Activated CD4-positive, alpha-beta T cell treated with anti-CD3 and anti-CD28 coated beads for 36 hours (primary cell): ENCODE measurements at regions not wholly inside any gene's neighbourhood (a gene's known extent, or its start where the extent isn't known, plus 50 kb on each side); places are given as distances from the start of the nearest gene placed in this dataset.

Experiments used
- ATAC-seq: fragments of 200-7000 bp; cut with Tn5 transposase; one replicate; pipeline ENCODE4 v1.10.0; 2021; ENCODE audit warnings: mild to moderate bottlenecking, moderate library complexity
- CTCF ChIA-PET: fragments of 350-600 bp; sonication (Branson Sonifier 250); formaldehyde crosslinking; loops from one replicate; lab custom pipeline; 2021; ENCODE audit warnings: antibody characterized with exemption; lab: Charles Lee
- POLR2A ChIA-PET: fragments of 350-600 bp; sonication (Branson Sonifier 250); formaldehyde crosslinking; loops from one replicate; lab custom pipeline; 2021; ENCODE audit warnings: antibody characterized with exemption, inconsistent platforms; lab: Charles Lee
- DNase-seq: peaks from one replicate; pipeline ENCODE4 v3.0.0-alpha.2; 2020
- H3K27ac Mint-ChIP-seq: one replicate; pipeline ENCODE4 v1.8.0; 2021; ENCODE audit warnings: mixed read lengths
- H3K27me3 Mint-ChIP-seq: one replicate; pipeline ENCODE4 v1.8.0; 2021; ENCODE audit warnings: mixed read lengths
- H3K36me3 Mint-ChIP-seq: one replicate; pipeline ENCODE4 v1.8.0; 2021; ENCODE audit warnings: low read depth, mixed read lengths
- H3K4me1 Mint-ChIP-seq: one replicate; pipeline ENCODE4 v1.8.0; 2021; ENCODE audit warnings: mixed read lengths
- H3K4me3 Mint-ChIP-seq: one replicate; pipeline ENCODE4 v1.8.0; 2021; ENCODE audit warnings: mild to moderate bottlenecking, moderate library complexity, mixed read lengths
- H3K9me3 Mint-ChIP-seq: one replicate; pipeline ENCODE4 v1.8.0; 2021; ENCODE audit warnings: low read depth, mixed read lengths
- intact Hi-C, 2 experiments: fragments of 100-400 bp; cut with DNase I in 1 of 2; cut with micrococcal nuclease in 1 of 2; formaldehyde crosslinking; loops; one replicate each; pipeline versions ENCODE4 v1.14.2 to v1.15.1; 2022 to 2024; cut with DNase I, micrococcal nuclease

- DNase-seq (no peak), ATAC-seq (no peak)
- H3K9me3 Mint-ChIP-seq, result no peaks in the 10 kb centered on the region
- H3K27ac Mint-ChIP-seq, result no peak overlapping the region
- H3K4me3 Mint-ChIP-seq, result no peak overlapping the region
- H3K4me1 Mint-ChIP-seq, result peaks cover 24% of the 10 kb centered on the region
- CTCF ChIA-PET, result interaction anchor here (0.7 to 1.0 kb wide), 3 partner anchors 301 to 352 kb away, joined by 3 read pairs; no protein-coding TSS in a partner anchor
- POLR2A ChIA-PET, result no interaction called here
- H3K27me3 Mint-ChIP-seq, result no peaks in the 10 kb centered on the region
- no peaks in the 10 kb centered on the region for H3K36me3 Mint-ChIP-seq
- intact Hi-C loops, result loop anchor here (1.0 to 5.0 kb wide), 2 partner anchors 403 to 470 kb away; no protein-coding TSS in a partner anchor
Observed at GRCh38 chr11:95554911-95555310, 234.7 kb downstream of the FAM76B start.

DNA sequence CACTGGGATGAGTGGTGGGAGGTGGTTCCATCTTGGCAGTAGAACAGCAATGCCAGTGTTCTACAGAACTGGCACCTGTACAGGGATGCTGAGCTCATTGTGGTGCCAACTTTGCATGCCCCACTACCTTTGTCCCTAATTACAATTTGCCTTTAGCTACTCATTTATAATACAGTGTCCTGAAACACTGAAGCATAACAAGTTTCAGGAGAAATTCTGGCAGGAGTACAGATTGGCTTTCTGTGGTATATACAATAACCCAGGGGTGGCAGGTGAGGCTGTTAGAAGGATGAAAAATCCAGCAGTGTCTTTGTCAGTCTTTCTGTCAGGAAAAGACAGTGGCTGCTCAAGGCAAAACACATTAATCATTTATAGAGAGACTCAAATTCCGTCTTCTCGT, 240.3 kb downstream of the FAM76B start:
- DNase-seq, result no peak
- ATAC-seq, result no peak
- H3K9me3 Mint-ChIP-seq, result no peaks in the 10 kb centered on the region
- ChIA-PET POLR2A (no interaction called here), CTCF (no interaction called here)
- H3K27me3 Mint-ChIP-seq, result no peaks in the 10 kb centered on the region
- peaks cover 24% of the 10 kb centered on the region for H3K4me1 Mint-ChIP-seq
- no peak overlapping the region for H3K27ac Mint-ChIP-seq
- no peak overlapping the region for H3K4me3 Mint-ChIP-seq
- H3K36me3 Mint-ChIP-seq, result no peaks in the 10 kb centered on the region
- intact Hi-C loops, result no loop called here

- intact Hi-C loops, result no loop called here
- Mint-ChIP-seq H3K36me3 (no peaks in the 10 kb centered on the region), H3K27ac (no peak overlapping the region), H3K4me1 (peaks cover 26% of the 10 kb centered on the region), H3K9me3 (no peaks in the 10 kb centered on the region), H3K27me3 (no peaks in the 10 kb centered on the region), H3K4me3 (no peak overlapping the region)
- ATAC-seq, result no peak
- ChIA-PET POLR2A (no interaction called here), CTCF (interaction anchor here (0.7 to 1.0 kb wide), 2 partner anchors 8 to 218 kb away, joined by 3 read pairs; no protein-coding TSS in a partner anchor)
- DNase-seq, result no peak
Observed at GRCh38 chr11:95548416-95548815, 241.2 kb downstream of the FAM76B start.

- intact Hi-C loops, result no loop called here
- CTCF ChIA-PET, result interaction anchor here (1.0 kb wide), 1 partner anchor 8 kb away, joined by 3 read pairs; no protein-coding TSS in a partner anchor
- no peaks in the 10 kb centered on the region for H3K9me3 Mint-ChIP-seq
- POLR2A ChIA-PET, result no interaction called here
- no peaks in the 10 kb centered on the region for H3K27me3 Mint-ChIP-seq
- H3K27ac Mint-ChIP-seq, result no peak overlapping the region
- H3K4me3 Mint-ChIP-seq, result no peak overlapping the region
- H3K36me3 Mint-ChIP-seq, result no peaks in the 10 kb centered on the region
- H3K4me1 Mint-ChIP-seq, result peaks cover 26% of the 10 kb centered on the region
- ATAC-seq (no peak), DNase-seq (no peak)
Observed at GRCh38 chr11:95547976-95548375, 241.6 kb downstream of the FAM76B start.

GRCh38 chr11:95547186-95547585, 242.4 kb downstream of the FAM76B start:
- CTCF ChIA-PET, result interaction anchor here (0.6 to 1.3 kb wide), 3 partner anchors 10 to 227 kb away, joined by 3 to 4 read pairs (median 3); no protein-coding TSS in a partner anchor
- Mint-ChIP-seq H3K27me3 (no peaks in the 10 kb centered on the region), H3K4me1 (peaks cover 26% of the 10 kb centered on the region), H3K4me3 (no peak overlapping the region), H3K36me3 (no peaks in the 10 kb centered on the region), H3K9me3 (no peaks in the 10 kb centered on the region), H3K27ac (no peak overlapping the region)
- ATAC-seq (no peak), DNase-seq (no peak)
- POLR2A ChIA-PET, result no interaction called here
- intact Hi-C loops, result no loop called here

- DNase-seq (no peak), ATAC-seq (no peak)
- ChIA-PET POLR2A (interaction anchor here (1.4 kb wide), 1 partner anchor 11 kb away, joined by 8 read pairs; no protein-coding TSS in a partner anchor), CTCF (interaction anchor here (0.5 to 1.1 kb wide), 9 partner anchors 14 to 470 kb away, joined by 3 to 4 read pairs (median 3); no protein-coding TSS in a partner anchor)
- Mint-ChIP-seq H3K27ac (no peak overlapping the region), H3K4me1 (peaks cover 26% of the 10 kb centered on the region), H3K36me3 (no peaks in the 10 kb centered on the region), H3K27me3 (no peaks in the 10 kb centered on the region), H3K4me3 (no peak overlapping the region), H3K9me3 (peaks cover 3% of the 10 kb centered on the region)
- intact Hi-C loops, result no loop called here
Observed at GRCh38 chr11:95545116-95545875, 244.3 kb downstream of the FAM76B start.

- Mint-ChIP-seq H3K9me3 (peaks cover 3% of the 10 kb centered on the region), H3K27ac (no peak overlapping the region), H3K27me3 (no peaks in the 10 kb centered on the region), H3K4me3 (no peak overlapping the region), H3K4me1 (peaks cover 20% of the 10 kb centered on the region), H3K36me3 (no peaks in the 10 kb centered on the region)
- intact Hi-C loops, result loop anchor here in 1 of 2 experiments (1.0 kb wide), 1 partner anchor 12 kb away; no protein-coding TSS in a partner anchor
- POLR2A ChIA-PET, result no interaction called here
- CTCF ChIA-PET, result interaction anchor here (0.5 to 1.5 kb wide), 3 partner anchors 12 to 161 kb away, joined by 3 to 6 read pairs (median 4); no protein-coding TSS in a partner anchor
- DNase-seq, result no peak
- peak; percentile 92 for ATAC-seq
Observed at GRCh38 chr11:95544095-95544856, 245.3 kb downstream of the FAM76B start.

DNA sequence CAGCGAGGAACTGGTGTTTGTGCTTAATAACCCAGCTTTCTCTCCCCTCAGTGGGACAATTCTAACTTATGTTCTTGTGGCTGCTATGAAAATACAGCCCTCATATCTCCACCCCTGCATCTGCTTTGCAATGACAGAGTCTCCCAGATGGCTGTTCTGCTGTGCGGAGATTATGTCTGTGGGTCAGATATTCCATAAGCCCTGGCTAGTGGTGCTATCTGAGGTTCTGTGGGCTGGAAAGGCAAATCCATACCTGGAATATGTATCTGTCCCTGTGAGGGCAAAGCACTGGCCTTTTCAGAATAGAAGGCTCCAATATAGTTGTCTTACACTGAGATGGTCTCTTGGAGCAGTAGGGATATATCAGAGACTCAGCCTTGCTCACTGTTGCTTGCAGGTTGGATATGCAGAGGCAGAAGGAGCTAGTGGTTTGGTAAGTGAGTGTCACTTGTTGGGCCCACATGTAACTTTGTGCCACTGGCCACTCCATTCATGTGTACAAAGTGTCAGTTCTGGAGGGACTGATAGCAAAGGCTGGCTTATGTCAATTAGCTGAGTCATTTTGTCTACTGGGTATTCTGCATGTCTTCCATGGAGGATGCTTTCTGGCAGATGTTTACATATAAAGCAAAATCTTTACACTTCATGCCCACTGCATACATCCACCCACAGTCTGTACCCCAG, 246.6 kb downstream of the FAM76B start:
- ChIA-PET CTCF (interaction anchor here (0.7 to 1.5 kb wide), 3 partner anchors 14 to 163 kb away, joined by 3 to 6 read pairs (median 4); no protein-coding TSS in a partner anchor), POLR2A (no interaction called here)
- intact Hi-C loops, result no loop called here
- Mint-ChIP-seq H3K4me1 (peaks cover 16% of the 10 kb centered on the region), H3K36me3 (no peaks in the 10 kb centered on the region), H3K27ac (no peak overlapping the region), H3K9me3 (peaks cover 3% of the 10 kb centered on the region), H3K27me3 (no peaks in the 10 kb centered on the region), H3K4me3 (no peak overlapping the region)
- ATAC-seq (no peak), DNase-seq (no peak)

DNA sequence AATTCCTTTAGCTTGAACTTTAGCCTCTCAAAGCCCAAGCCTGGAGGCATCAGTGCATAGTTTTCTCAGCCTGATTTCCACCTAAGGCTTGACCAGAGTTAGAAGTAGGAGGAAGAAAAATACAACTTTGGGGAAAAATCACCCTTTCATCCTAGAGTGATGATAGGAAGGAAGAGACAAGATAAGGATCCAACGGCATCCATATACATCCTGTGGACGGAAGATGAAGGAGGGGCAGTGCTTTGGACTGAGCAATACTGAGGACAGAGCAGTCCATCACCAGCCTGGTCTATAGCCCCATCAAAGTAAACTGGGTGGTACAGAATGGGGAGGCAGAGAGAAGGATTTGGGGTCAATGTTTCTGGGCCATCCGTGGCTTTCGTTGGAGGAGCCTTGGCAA, 247.9 kb downstream of the FAM76B start:
- ChIA-PET CTCF (no interaction called here), POLR2A (no interaction called here)
- intact Hi-C loops, result no loop called here
- ATAC-seq (no peak), DNase-seq (no peak)
- Mint-ChIP-seq H3K36me3 (no peaks in the 10 kb centered on the region), H3K4me1 (peaks cover 6% of the 10 kb centered on the region), H3K27ac (no peak overlapping the region), H3K9me3 (peaks cover 3% of the 10 kb centered on the region), H3K4me3 (no peak overlapping the region), H3K27me3 (no peaks in the 10 kb centered on the region)

- intact Hi-C loops, result no loop called here
- ATAC-seq, result no peak
- no peak overlapping the region for H3K27ac Mint-ChIP-seq
- H3K4me3 Mint-ChIP-seq, result no peak overlapping the region
- ChIA-PET POLR2A (no interaction called here), CTCF (interaction anchor here (0.6 to 1.6 kb wide), 5 partner anchors 10 to 245 kb away, joined by 3 to 4 read pairs (median 3); no protein-coding TSS in a partner anchor)
- H3K9me3 Mint-ChIP-seq, result peaks cover 16% of the 10 kb centered on the region
- no peak for DNase-seq
- H3K27me3 Mint-ChIP-seq, result peaks cover 2% of the 10 kb centered on the region
- H3K36me3 Mint-ChIP-seq, result peaks cover 1% of the 10 kb centered on the region
- peaks cover 2% of the 10 kb centered on the region for H3K4me1 Mint-ChIP-seq
Observed at GRCh38 chr11:95536047-95536690, 253.4 kb downstream of the FAM76B start.
